ENCODE measurements at regions not wholly inside any gene's neighbourhood (a gene's known extent, or its start where the extent isn't known, plus 50 kb on each side); places are given as distances from the start of the nearest gene placed in this dataset.

DNA sequence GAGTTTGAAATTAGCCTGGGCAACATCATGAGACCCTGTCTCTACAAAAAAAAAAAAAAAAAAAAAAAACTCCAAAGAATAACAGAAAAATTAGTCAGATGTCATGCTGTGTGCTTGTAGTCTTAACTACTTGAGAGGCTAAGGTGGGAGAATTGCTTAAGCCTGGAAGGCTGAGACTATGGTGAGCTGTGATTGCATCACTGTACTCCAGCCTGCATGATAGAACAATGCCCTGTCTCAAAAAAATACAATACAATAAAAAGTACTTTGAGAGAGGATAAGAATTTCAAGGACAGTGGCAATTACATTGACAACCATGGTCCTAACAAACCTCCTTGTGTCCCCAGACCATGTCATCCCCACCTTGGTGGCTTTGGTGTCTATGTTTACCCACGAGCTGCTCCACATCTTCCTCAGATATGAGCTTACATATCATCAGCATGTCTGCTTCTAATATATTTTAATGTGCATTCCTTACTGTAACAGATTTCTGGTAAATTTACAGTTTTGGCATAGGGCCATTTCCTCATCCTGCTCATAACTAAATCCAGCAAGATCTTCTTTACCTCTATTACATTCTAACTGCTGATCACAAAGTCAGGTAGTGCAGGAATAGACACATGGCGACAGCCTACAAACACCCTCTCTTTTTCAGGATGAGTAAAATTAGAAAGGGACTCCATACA lies 437.7 kb upstream of the HNRNPA3 start:
- TF ChIP-seq, protein P1, sequence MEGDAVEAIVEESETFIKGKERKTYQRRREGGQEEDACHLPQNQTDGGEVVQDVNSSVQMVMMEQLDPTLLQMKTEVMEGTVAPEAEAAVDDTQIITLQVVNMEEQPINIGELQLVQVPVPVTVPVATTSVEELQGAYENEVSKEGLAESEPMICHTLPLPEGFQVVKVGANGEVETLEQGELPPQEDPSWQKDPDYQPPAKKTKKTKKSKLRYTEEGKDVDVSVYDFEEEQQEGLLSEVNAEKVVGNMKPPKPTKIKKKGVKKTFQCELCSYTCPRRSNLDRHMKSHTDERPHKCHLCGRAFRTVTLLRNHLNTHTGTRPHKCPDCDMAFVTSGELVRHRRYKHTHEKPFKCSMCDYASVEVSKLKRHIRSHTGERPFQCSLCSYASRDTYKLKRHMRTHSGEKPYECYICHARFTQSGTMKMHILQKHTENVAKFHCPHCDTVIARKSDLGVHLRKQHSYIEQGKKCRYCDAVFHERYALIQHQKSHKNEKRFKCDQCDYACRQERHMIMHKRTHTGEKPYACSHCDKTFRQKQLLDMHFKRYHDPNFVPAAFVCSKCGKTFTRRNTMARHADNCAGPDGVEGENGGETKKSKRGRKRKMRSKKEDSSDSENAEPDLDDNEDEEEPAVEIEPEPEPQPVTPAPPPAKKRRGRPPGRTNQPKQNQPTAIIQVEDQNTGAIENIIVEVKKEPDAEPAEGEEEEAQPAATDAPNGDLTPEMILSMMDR (IDR thresholded peaks at IDR 0.05): no peak
- TF ChIP-seq POLR2AphosphoS5 (IDR thresholded peaks at IDR 0.05; ENCODE audit: low read depth, low read length) (no peak), SIN3A (IDR thresholded peaks at IDR 0.05; ENCODE audit: borderline replicate concordance, insufficient read depth, low read depth, low read length) (no peak), TCF7L2 (IDR thresholded peaks at IDR 0.05; ENCODE audit: low read depth, low read length) (no peak)
- TF ChIP-seq, protein P2, sequence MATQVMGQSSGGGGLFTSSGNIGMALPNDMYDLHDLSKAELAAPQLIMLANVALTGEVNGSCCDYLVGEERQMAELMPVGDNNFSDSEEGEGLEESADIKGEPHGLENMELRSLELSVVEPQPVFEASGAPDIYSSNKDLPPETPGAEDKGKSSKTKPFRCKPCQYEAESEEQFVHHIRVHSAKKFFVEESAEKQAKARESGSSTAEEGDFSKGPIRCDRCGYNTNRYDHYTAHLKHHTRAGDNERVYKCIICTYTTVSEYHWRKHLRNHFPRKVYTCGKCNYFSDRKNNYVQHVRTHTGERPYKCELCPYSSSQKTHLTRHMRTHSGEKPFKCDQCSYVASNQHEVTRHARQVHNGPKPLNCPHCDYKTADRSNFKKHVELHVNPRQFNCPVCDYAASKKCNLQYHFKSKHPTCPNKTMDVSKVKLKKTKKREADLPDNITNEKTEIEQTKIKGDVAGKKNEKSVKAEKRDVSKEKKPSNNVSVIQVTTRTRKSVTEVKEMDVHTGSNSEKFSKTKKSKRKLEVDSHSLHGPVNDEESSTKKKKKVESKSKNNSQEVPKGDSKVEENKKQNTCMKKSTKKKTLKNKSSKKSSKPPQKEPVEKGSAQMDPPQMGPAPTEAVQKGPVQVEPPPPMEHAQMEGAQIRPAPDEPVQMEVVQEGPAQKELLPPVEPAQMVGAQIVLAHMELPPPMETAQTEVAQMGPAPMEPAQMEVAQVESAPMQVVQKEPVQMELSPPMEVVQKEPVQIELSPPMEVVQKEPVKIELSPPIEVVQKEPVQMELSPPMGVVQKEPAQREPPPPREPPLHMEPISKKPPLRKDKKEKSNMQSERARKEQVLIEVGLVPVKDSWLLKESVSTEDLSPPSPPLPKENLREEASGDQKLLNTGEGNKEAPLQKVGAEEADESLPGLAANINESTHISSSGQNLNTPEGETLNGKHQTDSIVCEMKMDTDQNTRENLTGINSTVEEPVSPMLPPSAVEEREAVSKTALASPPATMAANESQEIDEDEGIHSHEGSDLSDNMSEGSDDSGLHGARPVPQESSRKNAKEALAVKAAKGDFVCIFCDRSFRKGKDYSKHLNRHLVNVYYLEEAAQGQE (IDR thresholded peaks at IDR 0.05; ENCODE audit: insufficient read depth in 1 of 2, low read depth in 2 of 2, low read length in 1 of 2): no peak
